B cell (primary cell): ENCODE measurements at regions not wholly inside any gene's neighbourhood (a gene's known extent, or its start where the extent isn't known, plus 50 kb on each side); places are given as distances from the start of the nearest gene placed in this dataset.
A peak's percentile ranks its signal among the peaks of the same experiment; 100 is the strongest.
"Not testable (repeated sequence)": the region's sequence is repeated elsewhere in the genome, so short reads cannot be mapped to it uniquely, and the experiment has no call there.

Source experiments
- ATAC-seq: fragments of 200-7000 bp; cut with Tn5 transposase; one replicate; pipeline ENCODE4 v1.10.0; 2021; ENCODE audit warnings: low read depth, mild to moderate bottlenecking, moderate number of reproducible peaks, moderate library complexity
- CTCF ChIA-PET: fragments of 350-600 bp; sonication (Branson Sonifier 250); formaldehyde crosslinking; loops from one replicate; lab custom pipeline; 2021; ENCODE audit warnings: antibody characterized with exemption, inconsistent platforms; lab: Charles Lee
- POLR2A ChIA-PET: fragments of 350-600 bp; sonication (Branson Sonifier 250); formaldehyde crosslinking; loops from one replicate; lab custom pipeline; 2021; ENCODE audit warnings: antibody characterized with exemption; lab: Charles Lee
- DNase-seq: peaks from one replicate; pipeline ENCODE4 v3.0.0; 2013
- H2AFZ ChIP-seq: 2 replicates; pipeline ENCODE4 v1.6.1; 2012; ENCODE audit warnings: mild to moderate bottlenecking, low read depth, low read length; ENCODE audit not compliant: insufficient read depth, poor library complexity, severe bottlenecking
- H3K27ac ChIP-seq, 2 donors: 1 replicate in 1 of 2; 2 replicates in 1 of 2; pipeline ENCODE4 v1.5.1; 2012 to 2013; ENCODE audit warnings: low read length in 2 of 2, mild to moderate bottlenecking in 2 of 2, moderate library complexity in 1 of 2
- H3K27me3 ChIP-seq, 4 experiments: fragments of 200-600 bp in 1 of 4; sonication (generic) in 1 of 4; replicated peaks in 1 of 4; 1 replicate in 2 of 4; 2 replicates in 2 of 4; pipeline versions ENCODE4 v1.6.1 to v1.7.0; 2013 to 2016; ENCODE audit warnings: low read length in 3 of 4, mild to moderate bottlenecking in 2 of 4, mixed read lengths in 1 of 4, moderate library complexity in 1 of 4; ENCODE audit not compliant: insufficient read depth in 4 of 4, control insufficient read depth in 3 of 4; ENCODE audit errors: control extremely low read depth in 1 of 4
- H3K36me3 ChIP-seq, 2 experiments: replicated peaks in 1 of 2; 1 replicate in 1 of 2; 2 replicates in 1 of 2; pipeline versions ENCODE4 v1.6.1 to v1.7.1; 2013; ENCODE audit warnings: low read length in 1 of 2; ENCODE audit not compliant: insufficient read depth in 2 of 2, control insufficient read depth in 1 of 2; ENCODE audit errors: control extremely low read depth in 1 of 2, extremely low read depth in 1 of 2
- H3K4me1 ChIP-seq, 2 donors: fragments of 200-600 bp in 1 of 2; sonication (generic) in 1 of 2; 1 replicate in 1 of 2; 2 replicates in 1 of 2; pipeline versions ENCODE4 v1.5.1 to v1.6.1; 2013 to 2017; ENCODE audit warnings: low read length in 2 of 2; ENCODE audit not compliant: control insufficient read depth in 2 of 2, insufficient read depth in 2 of 2
- H3K4me2 ChIP-seq: replicated peaks from 2 replicates; pipeline ENCODE3; 2012; ENCODE audit warnings: mild to moderate bottlenecking, low read depth, low read length; ENCODE audit not compliant: poor library complexity, severe bottlenecking
- H3K4me3 ChIP-seq, 5 experiments: fragments of 200-600 bp in 1 of 5; sonication (generic) in 1 of 5; 1 replicate in 3 of 5; 2 replicates in 2 of 5; pipeline versions ENCODE4 v1.5.1 to v1.7.0; 2011 to 2016; ENCODE audit warnings: low read length in 4 of 5, mild to moderate bottlenecking in 4 of 5, low read depth in 2 of 5, control low read depth in 1 of 5, moderate library complexity in 1 of 5; ENCODE audit not compliant: insufficient read depth in 1 of 5; ENCODE audit errors: control extremely low read depth in 1 of 5, extremely low read depth in 1 of 5
- H3K79me2 ChIP-seq: fragments of 200-600 bp; sonication (generic); one replicate; pipeline ENCODE4 v1.6.0; 2016; ENCODE audit warnings: low read length; ENCODE audit not compliant: control insufficient read depth, insufficient read depth
- H3K9ac ChIP-seq: fragments of 200-600 bp; sonication (generic); 2 replicates; pipeline ENCODE4 v1.6.1; 2017; ENCODE audit warnings: mild to moderate bottlenecking, low read length, moderate library complexity
- H3K9me3 ChIP-seq, 3 donors: one replicate each; pipeline versions ENCODE4 v1.6.1 to v1.7.1; 2013; ENCODE audit warnings: low read length in 2 of 3; ENCODE audit not compliant: control insufficient read depth in 2 of 3, insufficient read depth in 1 of 3; ENCODE audit errors: control extremely low read depth in 1 of 3
- H4K20me1 ChIP-seq: 2 replicates; pipeline ENCODE4 v1.6.0; 2012; ENCODE audit warnings: mild to moderate bottlenecking, low read length; ENCODE audit not compliant: insufficient read depth, control insufficient read depth, poor library complexity, severe bottlenecking
- H3K27ac Mint-ChIP-seq: one replicate; pipeline ENCODE4 v1.8.0; 2021; ENCODE audit warnings: mixed read lengths
- H3K27me3 Mint-ChIP-seq: one replicate; pipeline ENCODE4 v1.8.0; 2021; ENCODE audit warnings: mixed read lengths
- H3K4me1 Mint-ChIP-seq: one replicate; pipeline ENCODE4 v1.8.0; 2021; ENCODE audit warnings: mixed read lengths
- H3K4me3 Mint-ChIP-seq: one replicate; pipeline ENCODE4 v1.8.0; 2021; ENCODE audit warnings: mixed read lengths
- H3K9me3 Mint-ChIP-seq: one replicate; pipeline ENCODE4 v1.8.0; 2022; ENCODE audit warnings: mixed read lengths; ENCODE audit not compliant: insufficient read depth
- EZH2 ChIP-seq: IDR thresholded peaks from 2 replicates; pipeline ENCODE4 v1.6.1; 2012; ENCODE audit warnings: borderline replicate concordance, low read depth, mild to moderate bottlenecking, moderate library complexity, low read length; ENCODE audit not compliant: insufficient read depth, poor library complexity, severe bottlenecking
- WGBS: methylation state at CpG from one replicate; pipeline ENCODE4 v1.1.5; 2013; ENCODE audit warnings: missing lambda C conversion rate; ENCODE audit not compliant: insufficient coverage; 5-methylcytosine and 5-hydroxymethylcytosine counted together
- intact Hi-C: fragments of 100-400 bp; cut with micrococcal nuclease; formaldehyde crosslinking; loops from one replicate; pipeline ENCODE4 v1.10.0; 2022
- TF ChIP-seq, protein P1 (sequence below): fragments of 200-600 bp; IDR thresholded peaks from one replicate; pipeline ENCODE4 v1.8.0; 2022; ENCODE audit warnings: antibody characterized with exemption, mild to moderate bottlenecking

- peak overlapping the region; percentile 61 for H3K4me3 Mint-ChIP-seq
These were observed 114.5 kb downstream of the ADRA2C start for GRCh38 chr4:3880615-3881120.

GRCh38 chr4:3882316-3882885 is 116.2 kb downstream of the ADRA2C start:
- H3K9ac ChIP-seq, intact Hi-C loops, H2AFZ ChIP-seq, H3K27ac Mint-ChIP-seq, H3K4me2 ChIP-seq, H3K36me3 ChIP-seq, H3K9me3 Mint-ChIP-seq, H3K79me2 ChIP-seq, H3K27ac ChIP-seq, POLR2A ChIA-PET, DNase-seq, ATAC-seq, H3K4me3 ChIP-seq, H4K20me1 ChIP-seq, H3K4me3 Mint-ChIP-seq: not testable (repeated sequence)
- peaks cover 1 to 21% (median 11%) of the 10 kb centered on the region in 3 donors for H3K9me3 ChIP-seq
- Mint-ChIP-seq H3K27me3 (peaks cover 52% of the 10 kb centered on the region), H3K4me1 (peaks cover 17% of the 10 kb centered on the region)
- CTCF ChIA-PET: interaction anchor here (0.7 kb wide), 2 partner anchors 617 to 661 kb away, joined by 3 read pairs; no protein-coding TSS in a partner anchor
- peaks cover 0 to 25% (median 7%) of the 10 kb centered on the region in 4 experiments for H3K27me3 ChIP-seq
- peaks cover 14 to 18% of the 10 kb centered on the region in 2 donors for H3K4me1 ChIP-seq
- 90% methylated on average over 7 of the region's 12 CpGs for WGBS

More at GRCh38 chr4:3880615-3881120, 114.5 kb downstream of the ADRA2C start:
- peaks cover 17% of the 10 kb centered on the region for H3K4me1 Mint-ChIP-seq
- peak; percentile 87 for ATAC-seq
- peaks cover 43% of the 10 kb centered on the region for H3K27me3 Mint-ChIP-seq
- ChIA-PET POLR2A (no interaction called here), CTCF (interaction anchor here (0.7 to 1.9 kb wide), 13 partner anchors 13 to 797 kb away, joined by 3 to 15 read pairs (median 5); no protein-coding TSS in a partner anchor)
- no peak overlapping the region for H3K27ac Mint-ChIP-seq
- Histone ChIP-seq H3K27ac (no peak overlapping the region), H3K27me3 (peaks cover 0 to 25% (median 9%) of the 10 kb centered on the region in 4 experiments), H3K4me3 (peak overlapping the region in 3 of 5 experiments; percentile 2 to 42 (median 25)), H3K4me1 (peaks cover 14 to 18% of the 10 kb centered on the region in 2 donors), H3K9me3 (peaks cover 1 to 26% (median 15%) of the 10 kb centered on the region in 3 donors), H2AFZ (peak overlapping the region; percentile 66), H3K4me2 (peak overlapping the region; percentile 69), H4K20me1 (no peaks in the 10 kb centered on the region), H3K36me3 (no peaks in the 10 kb centered on the region), H3K9ac (peak overlapping the region; percentile 43), H3K79me2 (no peaks in the 10 kb centered on the region)
- no peak for TF ChIP-seq EZH2
- TF ChIP-seq, protein P1, sequence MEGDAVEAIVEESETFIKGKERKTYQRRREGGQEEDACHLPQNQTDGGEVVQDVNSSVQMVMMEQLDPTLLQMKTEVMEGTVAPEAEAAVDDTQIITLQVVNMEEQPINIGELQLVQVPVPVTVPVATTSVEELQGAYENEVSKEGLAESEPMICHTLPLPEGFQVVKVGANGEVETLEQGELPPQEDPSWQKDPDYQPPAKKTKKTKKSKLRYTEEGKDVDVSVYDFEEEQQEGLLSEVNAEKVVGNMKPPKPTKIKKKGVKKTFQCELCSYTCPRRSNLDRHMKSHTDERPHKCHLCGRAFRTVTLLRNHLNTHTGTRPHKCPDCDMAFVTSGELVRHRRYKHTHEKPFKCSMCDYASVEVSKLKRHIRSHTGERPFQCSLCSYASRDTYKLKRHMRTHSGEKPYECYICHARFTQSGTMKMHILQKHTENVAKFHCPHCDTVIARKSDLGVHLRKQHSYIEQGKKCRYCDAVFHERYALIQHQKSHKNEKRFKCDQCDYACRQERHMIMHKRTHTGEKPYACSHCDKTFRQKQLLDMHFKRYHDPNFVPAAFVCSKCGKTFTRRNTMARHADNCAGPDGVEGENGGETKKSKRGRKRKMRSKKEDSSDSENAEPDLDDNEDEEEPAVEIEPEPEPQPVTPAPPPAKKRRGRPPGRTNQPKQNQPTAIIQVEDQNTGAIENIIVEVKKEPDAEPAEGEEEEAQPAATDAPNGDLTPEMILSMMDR: peak; percentile 69
- 8% methylated on average over 17 of the region's 18 CpGs for WGBS
- peaks cover 5% of the 10 kb centered on the region for H3K9me3 Mint-ChIP-seq
- intact Hi-C loops: no loop called here
- DNase-seq: peak; percentile 78

GRCh38 chr4:3884261-3884660 is 118.1 kb downstream of the ADRA2C start:
- CTCF ChIA-PET: not testable (repeated sequence)

More at GRCh38 chr4:3884261-3884660, 118.1 kb downstream of the ADRA2C start:
- Histone ChIP-seq H3K27me3 (peaks cover 0 to 14% (median 3%) of the 10 kb centered on the region in 4 experiments), H3K4me1 (peaks cover 14% of the 10 kb centered on the region in 2 donors)
- H3K9me3 Mint-ChIP-seq, intact Hi-C loops, H3K4me2 ChIP-seq, H4K20me1 ChIP-seq, H3K27ac Mint-ChIP-seq, DNase-seq, H3K9ac ChIP-seq, H2AFZ ChIP-seq, H3K4me3 ChIP-seq, H3K79me2 ChIP-seq, POLR2A ChIA-PET, H3K27ac ChIP-seq, H3K4me3 Mint-ChIP-seq, ATAC-seq, H3K9me3 ChIP-seq, H3K36me3 ChIP-seq: not testable (repeated sequence)
- H3K4me1 Mint-ChIP-seq: peaks cover 13% of the 10 kb centered on the region
- 76% methylated on average over 4 of the region's 5 CpGs for WGBS
- peaks cover 44% of the 10 kb centered on the region for H3K27me3 Mint-ChIP-seq
